T-helper 17 cell (primary cell): ENCODE measurements at regions not wholly inside any gene's neighbourhood (a gene's known extent, or its start where the extent isn't known, plus 50 kb on each side); places are given as distances from the start of the nearest gene placed in this dataset.

ENCODE experiments used
- ATAC-seq: fragments of 150-1000 bp; cut with Tn5 transposase; 2 replicates; pipeline ENCODE4 v1.10.0; 2021; ENCODE audit warnings: mild to moderate bottlenecking, moderate library complexity
- DNase-seq, 3 donors: peaks; one replicate each; pipeline versions ENCODE4 v3.0.0 to v3.0.0-alpha.2; 2020 to 2021
- H3K9me3 ChIP-seq: one replicate; pipeline ENCODE4 v1.7.0; 2013; ENCODE audit warnings: low read length, mild to moderate bottlenecking; ENCODE audit not compliant: control insufficient read depth, poor library complexity, severe bottlenecking
- H3K27ac Mint-ChIP-seq: one replicate; pipeline ENCODE4 v1.8.0; 2022; ENCODE audit warnings: mild to moderate bottlenecking, moderate library complexity, mixed read lengths
- H3K27me3 Mint-ChIP-seq: one replicate; pipeline ENCODE4 v1.8.0; 2022; ENCODE audit warnings: mixed read lengths
- H3K36me3 Mint-ChIP-seq: one replicate; pipeline ENCODE4 v1.8.0; 2022; ENCODE audit warnings: low read depth, mixed read lengths
- H3K4me1 Mint-ChIP-seq: one replicate; pipeline ENCODE4 v1.8.0; 2022; ENCODE audit warnings: mild to moderate bottlenecking, mixed read lengths
- H3K4me3 Mint-ChIP-seq: one replicate; pipeline ENCODE4 v1.8.0; 2022; ENCODE audit warnings: mild to moderate bottlenecking, moderate library complexity, mixed read lengths

DNA sequence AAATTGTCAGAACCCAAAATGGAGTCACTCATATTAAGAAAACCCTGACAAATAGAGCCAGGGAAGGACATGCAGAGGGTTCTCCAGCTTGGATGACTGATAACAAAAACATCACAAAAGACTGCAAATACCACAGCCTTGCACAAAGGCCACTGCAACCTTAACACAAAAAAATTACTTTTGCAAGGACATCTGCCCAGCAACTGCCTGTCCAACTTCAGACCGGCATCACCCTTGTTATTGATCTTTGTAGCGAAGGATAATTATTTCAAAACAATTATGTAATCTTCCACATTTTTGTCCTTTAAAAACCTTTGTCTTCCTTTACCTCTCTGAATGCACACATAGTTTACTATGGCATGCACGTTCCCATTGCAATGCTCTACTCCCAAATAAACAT, 100.6 kb upstream of the TBX3 start:
- DNase-seq = no peak
- H3K9me3 ChIP-seq = no peaks in the 10 kb centered on the region
- H3K27me3 Mint-ChIP-seq = no peaks in the 10 kb centered on the region
- no peak overlapping the region for H3K4me3 Mint-ChIP-seq
- no peaks in the 10 kb centered on the region for H3K4me1 Mint-ChIP-seq
- ATAC-seq = no peak
- no peak overlapping the region for H3K27ac Mint-ChIP-seq
- H3K36me3 Mint-ChIP-seq = no peaks in the 10 kb centered on the region

DNA sequence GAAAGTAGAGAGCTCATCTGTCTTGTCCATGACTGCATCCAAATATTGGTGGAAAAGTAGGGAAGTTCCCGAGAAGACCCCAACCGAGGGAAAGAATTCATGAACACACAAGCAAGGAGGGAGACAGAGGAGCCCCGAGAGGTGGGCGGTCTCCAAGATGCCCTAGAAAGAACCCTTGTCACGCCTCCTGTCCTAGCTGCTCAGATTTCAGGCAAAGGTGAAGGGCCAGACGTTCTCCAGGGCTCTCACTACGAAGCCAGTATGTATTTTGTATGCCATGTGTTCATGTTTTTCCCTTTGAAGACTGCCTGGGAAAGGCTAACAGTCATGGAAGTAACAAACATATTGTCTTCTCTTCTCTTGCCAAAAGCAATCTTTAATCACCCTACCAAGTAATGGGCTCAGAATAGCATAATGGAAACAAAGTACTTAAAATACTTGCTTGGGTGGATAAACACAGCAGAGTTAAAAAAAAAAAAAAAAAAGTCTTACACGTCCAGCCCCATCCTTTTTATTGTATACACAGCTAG, 99.2 kb upstream of the TBX3 start:
- Mint-ChIP-seq H3K36me3 (no peaks in the 10 kb centered on the region), H3K27me3 (no peaks in the 10 kb centered on the region), H3K4me3 (no peak overlapping the region), H3K4me1 (no peaks in the 10 kb centered on the region), H3K27ac (no peak overlapping the region)
- ATAC-seq (no peak), DNase-seq (no peak)
- H3K9me3 ChIP-seq = no peaks in the 10 kb centered on the region

DNA sequence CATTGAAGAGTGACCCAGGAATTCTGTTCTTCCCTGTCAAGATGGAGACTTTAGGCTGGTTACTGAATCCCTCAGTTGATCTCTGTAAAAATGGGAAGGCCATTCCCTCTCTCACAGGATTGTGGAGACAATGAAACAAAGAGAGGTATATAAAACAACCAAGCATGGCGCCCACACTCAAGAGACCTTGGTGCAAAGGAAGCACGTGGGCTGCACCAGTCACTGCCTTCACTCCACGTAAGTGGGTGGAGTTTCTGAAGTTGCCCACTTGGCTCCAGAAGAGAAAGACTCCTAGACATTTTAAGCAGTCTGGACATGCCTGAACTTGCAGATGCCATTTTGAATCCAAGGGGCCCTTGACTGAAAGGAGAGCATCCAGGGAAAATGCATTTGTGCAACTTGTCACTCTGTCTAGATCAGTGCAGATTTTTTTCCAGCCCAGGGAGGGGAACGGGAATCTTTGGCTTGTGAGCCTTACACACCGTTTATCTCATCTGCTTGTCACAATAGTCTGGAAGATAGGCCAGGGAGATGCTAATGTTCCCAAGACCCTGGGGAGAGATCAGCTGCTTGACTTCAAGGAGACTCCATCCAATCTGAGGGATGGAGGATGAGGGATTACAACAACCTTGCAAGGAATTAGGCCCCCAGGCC, 96.9 kb upstream of the TBX3 start:
- H3K4me3 Mint-ChIP-seq = no peak overlapping the region
- H3K27me3 Mint-ChIP-seq = no peaks in the 10 kb centered on the region
- ATAC-seq = no peak

DNA sequence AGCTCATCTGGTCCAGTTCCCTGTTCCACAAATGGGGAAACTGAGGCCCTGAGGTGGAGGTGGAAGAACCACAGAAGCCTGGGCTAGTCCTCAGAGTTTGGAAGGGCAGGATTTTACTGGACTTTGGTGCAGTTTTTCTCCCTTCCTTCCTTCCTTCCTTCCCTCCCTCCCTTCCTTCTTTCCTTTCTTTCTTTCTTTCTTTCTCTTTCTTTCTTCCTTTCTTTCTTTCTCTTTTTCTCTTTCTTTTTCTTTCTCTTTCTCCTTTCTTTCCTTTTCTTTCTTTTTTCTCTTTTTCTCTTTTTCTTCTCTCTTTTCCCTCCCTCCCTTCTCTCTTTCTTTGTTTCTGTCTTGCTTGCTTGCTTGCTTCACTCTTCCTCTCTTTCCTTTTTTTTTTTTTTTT, 95.7 kb upstream of the TBX3 start:
- Mint-ChIP-seq H3K27me3 (no peaks in the 10 kb centered on the region), H3K36me3 (no peaks in the 10 kb centered on the region), H3K4me3 (no peak overlapping the region), H3K4me1 (no peaks in the 10 kb centered on the region), H3K27ac (no peak overlapping the region)
- no peaks in the 10 kb centered on the region for H3K9me3 ChIP-seq
- DNase-seq = no peak
- ATAC-seq = no peak

More for the DNA sequence above, 96.9 kb upstream of the TBX3 start:
- no peak for DNase-seq
- H3K36me3 Mint-ChIP-seq = no peaks in the 10 kb centered on the region
- no peaks in the 10 kb centered on the region for H3K4me1 Mint-ChIP-seq
- H3K9me3 ChIP-seq = no peaks in the 10 kb centered on the region
- H3K27ac Mint-ChIP-seq = no peak overlapping the region

DNA sequence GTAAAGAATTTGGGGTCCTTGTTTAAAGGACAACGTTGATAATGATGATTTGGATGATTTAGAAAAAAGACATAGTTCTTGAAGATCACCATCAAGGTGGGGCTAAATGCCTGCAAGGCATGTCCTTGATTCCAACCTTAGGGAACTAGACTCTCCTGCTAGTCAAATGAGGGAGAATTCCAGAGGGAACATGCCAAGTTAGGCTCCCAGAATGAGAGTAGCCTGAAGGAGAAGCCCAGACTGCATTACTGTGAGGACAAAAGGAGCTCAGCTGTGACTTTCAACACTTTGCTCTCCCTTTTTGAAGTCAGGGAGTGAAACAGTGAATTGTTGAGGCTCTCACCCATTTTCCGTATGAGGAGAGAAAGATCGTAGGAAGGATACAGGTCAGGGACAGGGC, 95.2 kb upstream of the TBX3 start:
- ATAC-seq (no peak), DNase-seq (no peak)
- Mint-ChIP-seq H3K27me3 (no peaks in the 10 kb centered on the region), H3K4me1 (no peaks in the 10 kb centered on the region), H3K36me3 (no peaks in the 10 kb centered on the region), H3K27ac (no peak overlapping the region), H3K4me3 (no peak overlapping the region)
- H3K9me3 ChIP-seq = no peaks in the 10 kb centered on the region

DNA sequence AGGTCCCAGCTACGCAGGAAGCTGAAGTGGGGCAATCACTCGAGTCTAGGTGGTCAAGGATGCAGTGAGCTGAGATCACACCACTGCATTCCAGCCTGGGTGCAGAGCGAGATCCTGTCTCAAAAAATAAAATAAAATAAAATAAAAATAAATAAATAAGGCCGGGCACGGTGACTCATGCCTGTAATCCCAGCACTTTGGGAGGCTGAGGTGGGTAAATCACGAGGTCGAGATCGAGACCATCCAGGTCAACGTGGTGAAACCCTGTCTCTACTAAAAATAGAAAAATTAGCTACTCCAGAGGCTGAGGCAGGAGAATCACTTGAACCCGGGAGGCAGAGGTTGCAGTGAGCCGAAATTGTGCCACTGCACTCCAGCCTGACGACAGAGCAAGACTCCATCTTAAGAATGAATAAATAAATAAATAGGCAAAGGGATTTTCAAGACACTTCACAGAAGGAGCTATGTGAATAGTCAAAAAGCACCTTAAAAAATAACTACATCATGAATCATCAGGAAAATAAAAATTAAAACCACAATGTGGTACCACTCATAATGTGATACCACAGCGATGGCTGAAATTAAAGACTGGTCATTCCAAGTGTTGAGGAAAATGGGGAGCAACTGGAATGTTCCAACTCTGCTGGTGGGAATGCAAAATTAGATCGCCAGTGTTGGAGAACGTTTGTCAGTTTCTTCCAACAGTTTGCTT, 92.9 kb upstream of the TBX3 start:
- Mint-ChIP-seq H3K4me1 (no peaks in the 10 kb centered on the region), H3K4me3 (no peak overlapping the region), H3K27me3 (no peaks in the 10 kb centered on the region), H3K27ac (no peak overlapping the region), H3K36me3 (no peaks in the 10 kb centered on the region)
- no peak for ATAC-seq
- no peaks in the 10 kb centered on the region for H3K9me3 ChIP-seq
- no peak for DNase-seq

DNA sequence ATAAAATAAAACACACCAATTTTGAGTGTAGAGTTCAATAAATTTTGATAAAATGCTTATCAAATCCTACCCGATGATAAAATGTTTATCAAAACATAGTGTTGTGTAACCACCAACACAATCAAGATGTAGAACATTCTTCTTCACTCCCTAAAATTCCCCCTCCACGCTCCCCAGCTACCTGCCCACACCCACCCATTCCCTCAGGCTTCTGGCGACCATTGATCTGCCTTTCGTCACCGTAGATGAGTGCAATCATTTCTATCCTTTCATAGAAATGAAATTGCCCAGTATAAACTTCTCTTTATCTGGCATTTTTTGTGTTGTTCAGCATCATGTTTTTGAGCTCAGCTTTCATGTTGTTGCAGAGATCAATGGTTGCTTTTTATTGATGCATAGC, 90.7 kb upstream of the TBX3 start:
- no peak for DNase-seq
- H3K9me3 ChIP-seq = no peaks in the 10 kb centered on the region
- Mint-ChIP-seq H3K4me1 (no peaks in the 10 kb centered on the region), H3K27ac (no peak overlapping the region), H3K36me3 (no peaks in the 10 kb centered on the region), H3K27me3 (no peaks in the 10 kb centered on the region), H3K4me3 (no peak overlapping the region)
- ATAC-seq = no peak

DNA sequence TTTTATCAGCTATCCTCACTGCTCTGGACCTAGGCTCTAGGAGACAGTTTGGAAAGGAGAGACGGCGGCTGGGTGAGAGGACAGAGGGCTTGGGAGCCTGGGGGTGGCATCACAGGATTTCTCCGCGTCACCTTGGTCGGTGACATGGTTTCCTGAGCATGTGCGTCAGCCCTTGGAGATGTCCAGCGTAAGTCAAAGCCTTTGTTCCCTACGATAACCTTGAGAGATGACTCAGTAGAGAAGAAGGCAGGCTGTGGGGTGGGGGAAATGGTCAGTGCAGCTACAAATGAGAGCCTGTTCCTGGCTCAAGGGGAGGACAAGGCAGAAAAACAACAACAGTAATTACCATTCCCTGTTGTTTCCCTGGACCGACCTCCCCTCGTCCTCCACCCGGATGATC, 90.2 kb upstream of the TBX3 start:
- DNase-seq (no peak), ATAC-seq (no peak)
- no peaks in the 10 kb centered on the region for H3K27me3 Mint-ChIP-seq
- no peaks in the 10 kb centered on the region for H3K4me1 Mint-ChIP-seq
- H3K4me3 Mint-ChIP-seq = no peak overlapping the region
- no peak overlapping the region for H3K27ac Mint-ChIP-seq
- no peaks in the 10 kb centered on the region for H3K36me3 Mint-ChIP-seq
- H3K9me3 ChIP-seq = no peaks in the 10 kb centered on the region

DNA sequence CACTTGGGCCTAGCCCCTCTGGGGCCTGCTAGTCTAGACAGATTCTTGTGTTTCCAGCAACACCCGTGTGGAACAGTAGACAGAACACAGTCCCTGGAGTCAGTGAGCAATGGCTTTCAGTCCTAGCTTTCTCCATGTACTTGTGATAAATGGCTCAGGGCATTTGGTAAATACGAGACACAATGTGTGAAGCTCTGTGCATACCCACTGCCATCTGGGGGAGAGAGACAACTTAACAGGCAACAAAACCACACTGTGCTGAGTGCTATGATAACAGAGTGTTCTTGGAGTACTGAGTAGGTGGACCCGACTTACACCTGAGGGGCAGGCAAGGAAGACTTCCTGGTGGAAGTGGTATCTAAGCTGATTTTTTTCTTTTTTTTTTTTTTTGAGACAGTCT, 86.3 kb upstream of the TBX3 start:
- no peaks in the 10 kb centered on the region for H3K4me1 Mint-ChIP-seq
- no peaks in the 10 kb centered on the region for H3K27me3 Mint-ChIP-seq
- ATAC-seq (no peak), DNase-seq (no peak)
- H3K9me3 ChIP-seq = no peaks in the 10 kb centered on the region
- no peaks in the 10 kb centered on the region for H3K36me3 Mint-ChIP-seq
- no peak overlapping the region for H3K4me3 Mint-ChIP-seq
- no peak overlapping the region for H3K27ac Mint-ChIP-seq

DNA sequence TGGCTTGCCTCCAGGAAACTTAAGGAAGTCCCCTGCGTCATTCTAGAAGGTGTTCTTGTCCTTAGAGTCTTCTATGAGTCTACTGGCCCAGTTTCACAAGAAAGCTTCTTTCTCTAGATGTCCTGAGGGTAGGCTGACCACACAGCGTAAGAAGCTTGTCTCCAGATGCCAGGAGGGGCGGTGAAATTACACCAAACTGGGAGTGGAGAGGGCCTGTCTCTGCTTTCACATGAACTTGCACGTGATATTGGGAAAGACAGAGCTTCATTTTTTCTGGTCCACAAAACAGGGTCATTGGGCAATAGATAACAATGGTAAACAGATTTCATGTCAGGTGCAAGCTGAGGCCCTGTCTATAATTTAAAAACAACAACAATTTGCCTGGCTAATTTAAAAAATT, 85.7 kb upstream of the TBX3 start:
- no peaks in the 10 kb centered on the region for H3K9me3 ChIP-seq
- no peak overlapping the region for H3K27ac Mint-ChIP-seq
- no peak for DNase-seq
- no peaks in the 10 kb centered on the region for H3K4me1 Mint-ChIP-seq
- H3K27me3 Mint-ChIP-seq = no peaks in the 10 kb centered on the region
- ATAC-seq = no peak
- no peaks in the 10 kb centered on the region for H3K36me3 Mint-ChIP-seq
- H3K4me3 Mint-ChIP-seq = no peak overlapping the region

DNA sequence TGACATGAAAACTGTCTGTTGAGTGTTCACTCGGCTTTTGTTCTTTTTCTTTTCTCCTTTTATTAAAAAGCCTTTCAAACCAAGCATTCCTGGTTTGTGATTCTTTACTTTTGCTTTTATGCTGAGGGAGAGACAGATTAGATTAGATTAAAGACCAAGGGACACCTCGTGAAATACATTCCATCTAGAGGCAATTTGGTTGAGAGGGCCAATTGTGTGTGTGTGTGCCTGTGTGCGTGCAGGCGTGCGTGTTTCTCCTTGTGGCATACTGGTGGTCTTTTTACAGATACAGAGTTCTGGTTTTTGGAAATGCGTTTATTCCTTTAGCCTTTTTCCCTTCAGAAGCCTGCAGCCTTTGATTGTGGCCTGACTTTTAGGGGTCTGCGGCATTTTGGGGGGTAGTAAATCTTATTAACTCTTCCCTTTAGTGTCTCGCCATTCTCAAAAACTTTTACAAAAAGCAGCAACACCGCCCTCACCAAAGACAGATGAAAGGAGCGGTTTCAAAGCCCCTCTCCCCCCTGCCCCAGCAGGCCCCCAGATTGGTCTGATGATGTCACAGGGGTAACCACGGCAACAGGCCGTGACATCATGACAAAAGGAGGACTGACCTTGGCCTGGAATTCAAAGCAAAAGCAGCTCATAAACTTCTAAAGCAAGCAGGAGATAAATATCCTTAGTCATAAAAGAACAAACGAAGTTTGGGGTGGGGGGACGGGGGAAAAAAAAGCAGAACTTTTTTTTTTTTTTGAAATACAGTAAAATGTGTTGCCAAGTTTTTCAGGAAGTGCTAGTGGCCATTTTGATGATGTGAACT, 84.1 kb upstream of the TBX3 start:
- H3K9me3 ChIP-seq = no peaks in the 10 kb centered on the region
- DNase-seq (no peak), ATAC-seq (no peak)
- Mint-ChIP-seq H3K4me3 (no peak overlapping the region), H3K27me3 (no peaks in the 10 kb centered on the region), H3K36me3 (no peaks in the 10 kb centered on the region), H3K27ac (no peak overlapping the region), H3K4me1 (no peaks in the 10 kb centered on the region)

DNA sequence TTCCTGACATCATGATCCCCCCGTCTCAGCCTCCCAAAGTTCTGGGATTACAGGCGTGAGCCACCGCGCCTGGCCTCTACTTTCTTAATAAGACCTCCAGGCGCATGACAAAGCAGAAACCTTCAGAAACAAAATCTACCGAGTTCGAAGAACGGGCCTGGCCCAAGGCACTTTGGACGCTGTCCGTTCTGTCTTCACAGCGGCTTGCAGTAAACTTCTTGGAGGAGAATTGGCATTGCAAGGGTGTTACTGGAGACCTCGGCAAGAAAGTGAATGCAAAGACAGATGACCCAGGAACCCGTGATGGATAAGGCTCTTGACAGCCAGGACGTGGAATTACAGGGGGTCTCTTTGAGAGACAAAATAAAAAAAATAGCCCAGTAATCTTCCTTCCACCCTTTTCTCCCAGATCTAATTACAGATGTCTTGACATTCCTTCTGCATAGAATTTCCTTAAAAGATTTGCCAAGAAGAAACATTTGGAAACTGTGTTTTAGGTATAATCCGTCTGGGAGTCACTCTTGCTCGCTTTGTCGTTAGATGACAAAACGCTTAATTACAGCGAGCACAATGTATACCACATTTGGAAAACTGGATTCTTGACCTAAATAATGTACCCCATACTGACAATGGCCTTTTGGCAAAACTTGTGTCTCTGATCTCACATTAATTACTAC, 83.2 kb upstream of the TBX3 start:
- no peaks in the 10 kb centered on the region for H3K9me3 ChIP-seq
- Mint-ChIP-seq H3K27me3 (no peaks in the 10 kb centered on the region), H3K27ac (no peak overlapping the region), H3K4me3 (no peak overlapping the region), H3K36me3 (no peaks in the 10 kb centered on the region), H3K4me1 (no peaks in the 10 kb centered on the region)
- ATAC-seq (no peak), DNase-seq (no peak)
